IMR-90 (cell line): ENCODE measurements at regions not wholly inside any gene's neighbourhood (a gene's known extent, or its start where the extent isn't known, plus 50 kb on each side); places are given as distances from the start of the nearest gene placed in this dataset.

Experiments
- ATAC-seq: fragments of 200-7000 bp; cut with Tn5 transposase; 2 replicates; pipeline ENCODE4 v1.9.1; 2020; ENCODE audit warnings: low read depth, mild to moderate bottlenecking, moderate library complexity
- BruUV-seq: library from RNA; stranded (reverse); fragments of 400-500 nt; replicated peaks from 2 replicates; lab custom pipeline; 2021; lab: Mats Ljungman, UMichigan
- CTCF ChIA-PET: fragments of 300-600 bp; formaldehyde crosslinking; extraction: SDS; loops from one replicate; lab custom pipeline; 2021; ENCODE audit warnings: antibody characterized with exemption; lab: Yijun Ruan, JAX
- POLR2A ChIA-PET: fragments of 300-600 bp; sonication (Branson Sonifier 250); formaldehyde crosslinking; loops from one replicate; lab custom pipeline; 2022; ENCODE audit warnings: antibody characterized with exemption; ENCODE audit not compliant: unreplicated experiment; lab: Charles Lee
- DNase-seq: peaks from one replicate; pipeline ENCODE4 v3.0.0; 2013
- H2AFZ ChIP-seq: replicated peaks from 2 replicates; pipeline ENCODE3; 2013; ENCODE audit warnings: low read length, mild to moderate bottlenecking; ENCODE audit not compliant: poor library complexity
- H2AK5ac ChIP-seq: 2 replicates; pipeline ENCODE4 v1.6.1; 2013; ENCODE audit warnings: low read depth, low read length, inconsistent platforms
- H2AK9ac ChIP-seq: replicated peaks from 2 replicates; pipeline ENCODE3; 2013; ENCODE audit warnings: mild to moderate bottlenecking, low read depth, low read length, moderate library complexity; ENCODE audit not compliant: poor library complexity
- H2BK120ac ChIP-seq: 2 replicates; pipeline ENCODE4 v1.6.1; 2013; ENCODE audit warnings: low read depth, low read length, inconsistent platforms
- H2BK15ac ChIP-seq: 3 replicates; pipeline ENCODE4 v1.6.1; 2013; ENCODE audit warnings: low read depth, low read length, inconsistent platforms
- H2BK20ac ChIP-seq: 2 replicates; pipeline ENCODE4 v1.6.1; 2013; ENCODE audit warnings: low read depth, mild to moderate bottlenecking, inconsistent platforms, low read length, moderate library complexity
- H2BK5ac ChIP-seq: 2 replicates; pipeline ENCODE4 v1.6.1; 2013; ENCODE audit warnings: mild to moderate bottlenecking, low read depth, low read length, inconsistent platforms; ENCODE audit not compliant: poor library complexity, severe bottlenecking
- H3K14ac ChIP-seq: replicated peaks from 2 replicates; pipeline ENCODE4 v1.6.1; 2013; ENCODE audit warnings: low read depth, low read length, inconsistent platforms
- H3K18ac ChIP-seq: 2 replicates; pipeline ENCODE4 v1.6.1; 2013; ENCODE audit warnings: low read depth, low read length, control low read depth
- H3K23ac ChIP-seq: 2 replicates; pipeline ENCODE4 v1.6.1; 2013; ENCODE audit warnings: low read depth, low read length, inconsistent platforms
- H3K27ac ChIP-seq: 2 replicates; pipeline ENCODE4 v1.5.1; 2013; ENCODE audit warnings: mild to moderate bottlenecking, control low read depth, low read length; ENCODE audit not compliant: insufficient read depth
- H3K27me3 ChIP-seq: 2 replicates; pipeline ENCODE4 v1.6.1; 2013; ENCODE audit warnings: low read length; ENCODE audit not compliant: control insufficient read depth, insufficient read depth
- H3K36me3 ChIP-seq: 2 replicates; pipeline ENCODE4 v1.6.1; 2013; ENCODE audit warnings: low read length, mixed read lengths; ENCODE audit not compliant: control insufficient read depth, insufficient read depth
- H3K4ac ChIP-seq: 2 replicates; pipeline ENCODE4 v1.6.1; 2013; ENCODE audit warnings: low read depth, low read length, inconsistent platforms
- H3K4me1 ChIP-seq: 2 replicates; pipeline ENCODE4 v1.6.1; 2013; ENCODE audit warnings: low read length, mixed read lengths; ENCODE audit not compliant: control insufficient read depth, insufficient read depth
- H3K4me2 ChIP-seq: 2 replicates; pipeline ENCODE4 v1.6.1; 2013; ENCODE audit warnings: low read depth, mild to moderate bottlenecking, control low read depth, low read length, moderate library complexity
- H3K4me3 ChIP-seq: 2 replicates; pipeline ENCODE4 v1.5.1; 2013; ENCODE audit warnings: low read depth, mild to moderate bottlenecking, control low read depth, low read length, moderate library complexity; ENCODE audit not compliant: insufficient read depth
- H3K56ac ChIP-seq: 2 replicates; pipeline ENCODE4 v1.6.1; 2013; ENCODE audit warnings: low read length, inconsistent platforms; ENCODE audit not compliant: insufficient read depth; ENCODE audit errors: extremely low read depth
- H3K79me1 ChIP-seq, 2 experiments: 2 replicates each; pipeline ENCODE4 v1.6.1; 2013; ENCODE audit warnings: low read length in 2 of 2, inconsistent platforms in 1 of 2, low read depth in 1 of 2
- H3K9ac ChIP-seq: 2 replicates; pipeline ENCODE4 v1.6.1; 2013; ENCODE audit warnings: low read depth, low read length, control low read depth
- H3K9me1 ChIP-seq: 2 replicates; pipeline ENCODE4 v1.6.1; 2013; ENCODE audit warnings: low read length, inconsistent platforms; ENCODE audit not compliant: insufficient read depth
- H3K9me3 ChIP-seq: 2 replicates; pipeline ENCODE4 v1.6.1; 2013; ENCODE audit warnings: low read length; ENCODE audit not compliant: control insufficient read depth, insufficient read depth
- H4K20me1 ChIP-seq: 2 replicates; pipeline ENCODE4 v1.6.1; 2013; ENCODE audit warnings: low read length, inconsistent platforms; ENCODE audit not compliant: insufficient read depth
- H4K5ac ChIP-seq: 2 replicates; pipeline ENCODE4 v1.6.1; 2013; ENCODE audit warnings: mild to moderate bottlenecking, low read depth, low read length, control low read depth
- H4K8ac ChIP-seq, 2 experiments: 2 replicates each; pipeline ENCODE4 v1.6.1; 2013; ENCODE audit warnings: low read depth in 2 of 2, low read length in 2 of 2, control low read depth in 1 of 2, inconsistent platforms in 1 of 2
- H4K91ac ChIP-seq: 2 replicates; pipeline ENCODE4 v1.6.1; 2013; ENCODE audit warnings: low read depth, low read length, inconsistent platforms; ENCODE audit not compliant: insufficient read depth
- BHLHE40 ChIP-seq: fragments of 150-350 bp; IDR thresholded peaks from 2 replicates; pipeline ENCODE4 v1.6.1; 2016; ENCODE audit warnings: mild to moderate bottlenecking, low read depth, low read length
- CEBPB ChIP-seq: IDR thresholded peaks from 2 replicates; pipeline ENCODE4 v1.6.1; 2012; ENCODE audit warnings: low read depth, low read length, improper control_type of control experiment
- CHD1 ChIP-seq: IDR thresholded peaks from 2 replicates; pipeline ENCODE4 v1.6.1; 2012; ENCODE audit warnings: low read depth, low read length, improper control_type of control experiment
- CTCF ChIP-seq: conservative IDR thresholded peaks from 2 replicates; pipeline ENCODE4 v1.5.1; 2012; ENCODE audit warnings: mild to moderate bottlenecking, low read depth, low read length, improper control_type of control experiment
- ELK1 ChIP-seq: fragments of 150-350 bp; IDR thresholded peaks from 2 replicates; pipeline ENCODE4 v1.6.1; 2016; ENCODE audit warnings: low read depth, mild to moderate bottlenecking, low read length, moderate library complexity, borderline replicate concordance
- FOS ChIP-seq: fragments of 150-350 bp; IDR thresholded peaks from 2 replicates; pipeline ENCODE4 v1.6.1; 2016; ENCODE audit warnings: low read depth, low read length
- MAFK ChIP-seq: IDR thresholded peaks from 2 replicates; pipeline ENCODE4 v1.6.1; 2012; ENCODE audit warnings: low read depth, low read length, improper control_type of control experiment
- MAZ ChIP-seq: IDR thresholded peaks from 2 replicates; pipeline ENCODE4 v1.6.1; 2012; ENCODE audit warnings: low read depth, mild to moderate bottlenecking, low read length, improper control_type of control experiment, moderate library complexity, borderline replicate concordance
- MXI1 ChIP-seq: IDR thresholded peaks from 2 replicates; pipeline ENCODE4 v1.6.1; 2012; ENCODE audit warnings: low read depth, mild to moderate bottlenecking, low read length, moderate library complexity, borderline replicate concordance
- NFE2L2 ChIP-seq: fragments of 150-350 bp; IDR thresholded peaks from 2 replicates; pipeline ENCODE4 v1.6.1; 2016; ENCODE audit warnings: low read depth, mild to moderate bottlenecking, low read length
- POLR2A ChIP-seq: IDR thresholded peaks from 2 replicates; pipeline ENCODE4 v1.6.1; 2012; ENCODE audit warnings: mild to moderate bottlenecking, low read depth, low read length
- RAD21 ChIP-seq: IDR thresholded peaks from 2 replicates; pipeline ENCODE4 v1.6.1; 2012; ENCODE audit warnings: low read length, improper control_type of control experiment
- RCOR1 ChIP-seq: IDR thresholded peaks from 2 replicates; pipeline ENCODE4 v1.6.1; 2012; ENCODE audit warnings: mild to moderate bottlenecking, low read length, improper control_type of control experiment; ENCODE audit not compliant: insufficient replicate concordance
- RFX5 ChIP-seq: IDR thresholded peaks from 2 replicates; pipeline ENCODE4 v1.8.0; 2012; ENCODE audit warnings: low read depth, mild to moderate bottlenecking, low read length, moderate library complexity
- SMC3 ChIP-seq: fragments of 150-350 bp; IDR thresholded peaks from 2 replicates; pipeline ENCODE4 v1.6.1; 2016; ENCODE audit warnings: low read depth, mild to moderate bottlenecking, antibody characterized with exemption, low read length, moderate library complexity
- USF2 ChIP-seq: fragments of 150-350 bp; IDR thresholded peaks from 2 replicates; pipeline ENCODE4 v1.6.1; 2017; ENCODE audit warnings: mild to moderate bottlenecking, antibody characterized with exemption, low read length, low read depth
- WGBS, 2 experiments: methylation state at CpG; one replicate each; pipeline versions ENCODE4 v1.1.5 to v1.1.7; 2013; ENCODE audit warnings: missing lambda C conversion rate in 2 of 2; ENCODE audit not compliant: insufficient read length in 1 of 2; ENCODE audit errors: extremely low coverage in 2 of 2; 5-methylcytosine and 5-hydroxymethylcytosine counted together
- dilution Hi-C: fragments of 300-500 bp; cut with HindIII; formaldehyde crosslinking; loops from one replicate; pipeline ENCODE4 v1.14.3; 2018; ENCODE audit warnings: low sequenced_read_pairs; ENCODE audit not compliant: unreplicated experiment
- in situ Hi-C: fragments of 300-500 bp; cut with MboI; formaldehyde crosslinking; loops from 3 replicates; pipeline ENCODE4 v1.14.3; 2019; ENCODE audit warnings: low sequenced_read_pairs, inconsistent platforms, mixed read lengths
- intact Hi-C: fragments of 100-400 bp; cut with micrococcal nuclease; formaldehyde crosslinking; loops from 2 replicates; pipeline ENCODE4 v1.10.0; 2022

- no peak overlapping the region for H2AK9ac ChIP-seq
- DNase-seq: no peak
- intact Hi-C loops (no loop called here), in situ Hi-C loops (no loop called here), dilution Hi-C loops (no loop called here)
- no peak overlapping the region for H3K14ac ChIP-seq
- no peak for ATAC-seq
- H3K4ac ChIP-seq: no peak overlapping the region
- no peaks in the 10 kb centered on the region for H4K20me1 ChIP-seq
- no peak overlapping the region for H3K56ac ChIP-seq
- no peaks in the 10 kb centered on the region for H3K27me3 ChIP-seq
- H3K4me2 ChIP-seq: no peak overlapping the region
- H2BK15ac ChIP-seq: no peak overlapping the region
- POLR2A ChIA-PET: no interaction called here
- no peak overlapping the region for H4K5ac ChIP-seq
- 100% methylated on average over 2 of the region's 15 CpGs; no CpG with 5 or more reads in 1 of the 2 experiments for WGBS, 2 experiments
- H3K4me1 ChIP-seq: no peaks in the 10 kb centered on the region
- no peak overlapping the region for H4K8ac ChIP-seq
- no peak overlapping the region for H2AK5ac ChIP-seq
- no peaks in the 10 kb centered on the region for H3K9me3 ChIP-seq
- CTCF ChIA-PET: no interaction called here
- H3K4me3 ChIP-seq: no peak overlapping the region
- no peak overlapping the region for H3K23ac ChIP-seq
- no peak overlapping the region for H3K18ac ChIP-seq
- H3K79me1 ChIP-seq: no peaks in the 10 kb centered on the region
- H3K36me3 ChIP-seq: no peaks in the 10 kb centered on the region
- H3K27ac ChIP-seq: no peak overlapping the region
- no peak overlapping the region for H2BK5ac ChIP-seq
- no peak overlapping the region for H2AFZ ChIP-seq
- no peak overlapping the region for H4K91ac ChIP-seq
- TF ChIP-seq SMC3 (no peak), CHD1 (no peak), CEBPB (no peak), MAFK (no peak), MXI1 (no peak), CTCF (no peak), RFX5 (no peak), BHLHE40 (no peak), NFE2L2 (no peak), POLR2A (no peak), FOS (no peak), RAD21 (no peak), ELK1 (no peak), USF2 (no peak), RCOR1 (no peak), MAZ (no peak)
- no peak overlapping the region for H2BK20ac ChIP-seq
- H3K9me1 ChIP-seq: no peaks in the 10 kb centered on the region
- no TSS peak for BruUV-seq
- no peak overlapping the region for H3K9ac ChIP-seq
- H2BK120ac ChIP-seq: no peak overlapping the region
These were observed 820.4 kb downstream of the BCL11A start for GRCh38 chr2:59732871-59733566.
